Hematopoietic multipotent progenitor cell treated with erythropoietin and hydrocortisone succinate and interleukin-3 and kit ligand, for 4 days (in vitro differentiated cells): ENCODE measurements at regions not wholly inside any gene's neighbourhood (a gene's known extent, or its start where the extent isn't known, plus 50 kb on each side); places are given as distances from the start of the nearest gene placed in this dataset.
"Not testable (repeated sequence)": the region's sequence is repeated elsewhere in the genome, so short reads cannot be mapped to it uniquely, and the experiment has no call there.

ENCODE experiments used
- DNase-seq: peaks from one replicate; pipeline ENCODE4 v3.0.0-alpha.2; 2015

DNA sequence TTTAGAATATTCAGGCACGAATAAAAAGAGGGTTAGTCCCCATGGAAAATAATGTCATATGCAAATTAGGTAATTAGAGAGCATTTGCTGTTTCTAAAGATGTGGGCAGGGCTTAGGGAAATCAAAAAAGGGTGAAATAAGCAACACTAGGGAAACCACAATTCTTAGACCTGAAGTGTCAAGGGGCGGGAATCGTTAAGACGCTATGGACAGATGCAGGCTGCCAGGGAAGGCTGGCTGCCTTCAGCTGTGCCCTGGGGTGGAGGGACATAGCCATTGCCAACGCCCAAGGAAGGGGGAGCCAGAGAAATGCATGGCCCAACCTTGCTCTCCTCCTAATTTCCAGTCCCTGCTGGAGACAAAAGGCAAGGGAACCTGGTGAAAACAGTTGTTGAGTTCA lies 141.7 kb upstream of the PROK2 start:
- DNase-seq, result no peak

DNA sequence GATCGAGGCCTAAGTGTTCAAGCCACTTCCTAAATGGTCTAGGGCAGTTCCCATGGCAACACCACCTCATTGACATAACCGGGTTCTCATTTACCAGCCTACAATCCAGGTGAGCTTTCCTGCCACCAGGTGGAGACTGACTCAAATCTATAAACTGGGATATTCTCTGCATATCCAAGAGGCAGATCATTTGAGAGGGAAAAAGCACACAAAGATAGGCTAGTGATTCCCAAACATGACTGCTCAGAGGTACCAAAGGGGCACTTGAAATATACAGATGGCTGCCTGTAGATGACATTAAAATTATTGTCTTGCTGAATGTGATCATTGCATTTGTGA lies 141.3 kb upstream of the PROK2 start:
- DNase-seq, result peak; percentile 24

GRCh38 chr3:71925511-71926261 lies 140.7 kb upstream of the PROK2 start:
- DNase-seq, result not testable (repeated sequence)

GRCh38 chr3:71924721-71925120 lies 139.8 kb upstream of the PROK2 start:
- DNase-seq, result no peak

DNA sequence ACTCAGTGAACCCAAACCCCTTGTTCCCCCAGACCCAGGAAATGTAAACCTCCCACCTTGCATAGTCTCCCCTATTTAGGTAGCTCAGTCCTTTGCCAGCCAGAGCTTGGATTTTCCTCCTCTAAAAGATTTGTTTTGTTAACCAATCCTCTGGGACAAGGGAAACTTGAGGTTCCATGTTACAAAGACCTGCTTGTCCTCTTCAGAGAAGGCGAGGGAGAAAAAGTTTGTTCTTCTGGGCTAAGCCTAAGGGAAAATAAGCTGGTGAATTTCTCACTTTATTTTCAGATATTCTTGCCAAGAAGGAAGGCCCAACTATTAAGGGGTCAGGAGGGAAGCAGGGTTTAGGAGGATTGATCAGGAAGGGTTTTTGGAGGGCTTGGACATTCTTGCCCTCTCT lies 136.1 kb upstream of the PROK2 start:
- no peak for DNase-seq

- DNase-seq, result no peak
These were observed 134.6 kb upstream of the PROK2 start for GRCh38 chr3:71919572-71919971.

DNA sequence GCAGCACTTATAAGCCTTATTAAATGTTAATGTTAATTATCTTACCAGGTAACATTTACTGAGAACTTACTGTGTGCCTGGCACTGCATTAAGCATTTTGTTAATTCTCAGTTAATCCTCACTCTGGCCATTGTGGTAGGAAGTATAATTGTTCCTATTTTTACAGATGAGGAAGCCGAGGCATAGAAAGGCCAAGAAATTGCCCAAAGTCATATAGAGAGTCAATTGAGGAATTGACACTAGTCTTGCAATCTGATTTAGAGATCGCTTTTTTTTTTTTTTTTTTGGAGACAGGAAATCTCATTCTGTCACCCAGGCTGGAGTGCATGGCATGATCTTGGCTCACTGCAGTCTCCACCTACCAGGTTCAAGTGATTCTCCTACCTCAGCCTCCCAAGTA lies 132.6 kb upstream of the PROK2 start:
- no peak for DNase-seq

DNA sequence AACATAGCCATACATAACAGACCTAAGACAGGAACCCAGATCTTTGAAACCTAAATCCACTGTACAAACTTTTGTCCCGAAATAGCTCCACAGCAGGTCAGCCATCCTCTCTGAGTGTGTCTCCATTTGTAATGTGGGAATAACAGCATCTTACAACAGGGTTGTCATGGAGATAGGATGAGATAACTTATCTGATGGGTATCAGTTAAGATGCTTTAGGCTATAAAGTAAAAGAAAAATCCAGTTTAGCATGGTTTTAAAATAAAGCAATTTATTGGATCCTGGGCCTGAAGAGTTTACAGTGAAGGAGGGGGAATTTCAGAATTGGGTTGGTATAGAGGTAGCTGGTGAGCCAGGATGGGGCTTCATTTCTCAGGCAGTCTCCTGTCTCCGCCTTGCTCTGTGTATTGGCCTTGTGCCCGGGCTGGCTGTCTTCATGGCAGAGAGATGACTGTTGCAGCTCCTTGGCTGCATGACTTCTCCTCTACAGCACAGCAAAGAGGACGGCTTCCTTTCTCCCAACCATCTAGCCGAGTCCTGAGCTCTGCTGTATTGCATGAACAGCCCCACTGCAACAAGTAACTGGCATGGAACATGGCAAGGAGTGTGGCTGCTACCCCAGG lies 131.9 kb upstream of the PROK2 start:
- DNase-seq, result peak; percentile 24

GRCh38 chr3:71912839-71913495 lies 128.0 kb upstream of the PROK2 start:
- DNase-seq, result peak; percentile 58

DNA sequence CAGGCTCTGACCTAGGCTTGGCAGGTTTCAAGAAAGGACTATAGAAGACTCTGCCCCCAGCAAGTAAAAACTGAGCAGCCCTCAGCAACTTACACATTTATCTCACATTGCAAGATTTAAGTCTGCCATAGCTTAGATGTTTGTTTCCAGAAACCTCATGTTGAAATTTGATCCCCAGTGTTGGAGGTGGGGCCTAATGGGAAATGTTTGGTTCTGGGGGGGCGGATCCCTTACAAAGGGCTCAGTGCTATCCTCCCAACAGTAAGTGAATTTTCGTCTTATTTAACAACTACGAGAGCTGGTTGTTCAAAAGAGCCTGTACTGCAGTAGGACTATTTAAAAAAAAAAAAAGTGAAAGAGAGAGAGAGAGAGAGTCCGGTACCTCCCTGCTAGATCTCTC lies 125.2 kb upstream of the PROK2 start:
- DNase-seq, result no peak

DNA sequence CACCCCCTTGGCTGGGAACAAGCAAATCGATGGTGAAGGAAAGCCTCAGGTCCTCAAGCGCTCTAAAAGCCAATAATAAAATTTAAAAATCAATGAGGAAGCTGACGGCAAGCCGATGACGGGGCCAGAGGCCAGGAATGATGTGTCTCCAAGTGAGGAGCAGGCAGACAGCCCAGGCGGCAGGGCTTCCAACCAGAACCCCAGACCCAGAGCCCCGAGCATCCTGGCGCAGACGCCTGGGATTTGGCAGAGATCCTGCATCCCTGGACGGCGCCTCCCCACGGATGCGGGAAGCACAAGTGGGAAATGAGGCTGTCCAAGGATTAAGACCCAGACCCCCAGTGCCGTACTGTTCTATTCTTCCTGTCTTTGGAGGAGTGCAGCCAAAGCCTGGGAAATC lies 123.0 kb upstream of the PROK2 start:
- DNase-seq, result no peak

DNA sequence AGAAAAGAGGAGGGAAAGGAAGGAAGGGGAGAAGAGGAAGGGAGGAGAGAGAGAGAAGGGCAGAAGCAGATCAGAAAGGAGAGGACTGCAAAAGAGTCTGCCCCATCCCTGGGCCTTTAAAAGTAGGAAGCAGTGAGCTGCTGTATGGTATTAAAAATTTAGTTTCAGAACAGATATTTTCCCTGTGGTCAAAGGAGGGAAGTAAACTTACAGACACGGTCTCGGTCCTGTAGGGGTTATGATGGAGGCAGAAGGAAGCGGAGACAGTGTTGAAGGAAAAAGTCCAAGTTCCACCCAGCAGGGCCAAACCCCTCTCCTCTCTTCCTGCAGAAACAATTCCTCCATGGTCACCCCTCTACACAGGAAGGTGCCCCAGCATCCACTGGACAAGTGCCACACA lies 122.0 kb upstream of the PROK2 start:
- DNase-seq, result peak; percentile 22

GRCh38 chr3:71905426-71905825 lies 120.5 kb upstream of the PROK2 start:
- DNase-seq, result peak; percentile 86

DNA sequence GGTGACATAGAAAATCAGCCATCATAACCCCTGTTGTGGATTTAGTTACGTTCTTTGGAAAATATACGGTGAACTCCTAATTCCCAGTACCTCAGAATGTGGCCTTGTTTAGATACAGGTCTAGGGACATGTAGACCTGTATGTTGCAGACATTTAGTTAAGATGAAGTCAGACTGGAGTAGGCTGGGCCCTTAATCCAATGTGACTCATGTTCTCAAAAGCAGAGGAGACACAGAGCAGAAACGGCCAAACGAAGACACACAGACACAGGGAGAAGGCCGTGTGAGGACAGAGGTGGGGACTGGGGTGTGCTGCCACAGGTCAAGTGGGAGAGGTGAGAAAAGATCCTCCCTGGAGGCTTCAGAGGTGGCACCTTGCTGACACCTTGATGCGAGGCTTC lies 119.0 kb upstream of the PROK2 start:
- DNase-seq, result no peak

DNA sequence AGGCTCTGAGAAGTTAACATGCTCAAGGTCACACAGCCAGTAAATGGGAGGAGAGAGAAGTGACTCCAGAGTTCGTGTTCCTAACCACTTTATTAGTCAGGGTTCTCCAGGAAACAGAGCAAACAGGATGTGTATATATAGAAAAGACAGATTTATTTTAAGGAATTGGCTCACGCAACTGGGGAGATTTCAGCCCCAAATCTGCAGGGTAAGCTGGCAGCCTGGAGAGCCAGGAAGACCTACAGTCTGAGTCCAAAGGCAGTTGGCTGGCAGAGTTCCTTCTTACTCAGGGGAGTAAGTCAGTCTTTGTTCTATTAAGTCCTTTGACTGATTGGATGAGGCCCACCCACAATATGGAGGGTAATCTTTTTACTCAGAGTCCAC lies 118.2 kb upstream of the PROK2 start:
- DNase-seq, result no peak

- no peak for DNase-seq
These were observed 117.5 kb upstream of the PROK2 start for GRCh38 chr3:71902258-71903111.

GRCh38 chr3:71901645-71902044 lies 116.7 kb upstream of the PROK2 start:
- DNase-seq, result no peak

DNA sequence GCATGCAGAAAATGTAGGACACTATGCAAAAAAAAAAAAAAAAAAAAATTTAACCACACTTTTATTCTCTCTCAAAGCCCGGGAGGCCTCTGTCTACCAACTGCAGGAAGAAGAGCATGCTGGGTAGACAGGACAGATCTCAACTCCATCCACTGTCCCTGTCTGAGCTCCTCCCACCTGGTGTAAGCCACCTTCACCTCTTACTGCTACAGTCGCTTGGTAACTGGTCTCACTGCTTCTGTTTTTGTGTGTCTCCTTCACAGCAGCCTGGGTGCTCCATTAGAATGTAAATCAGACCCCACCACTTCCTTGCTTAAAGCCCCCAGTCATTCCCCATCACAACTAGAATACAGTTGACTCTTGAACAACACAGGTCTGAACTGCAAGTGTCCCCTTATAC lies 115.1 kb upstream of the PROK2 start:
- DNase-seq, result no peak

- peak; percentile 23 for DNase-seq
These were observed 111.8 kb upstream of the PROK2 start for GRCh38 chr3:71896751-71897150.

DNA sequence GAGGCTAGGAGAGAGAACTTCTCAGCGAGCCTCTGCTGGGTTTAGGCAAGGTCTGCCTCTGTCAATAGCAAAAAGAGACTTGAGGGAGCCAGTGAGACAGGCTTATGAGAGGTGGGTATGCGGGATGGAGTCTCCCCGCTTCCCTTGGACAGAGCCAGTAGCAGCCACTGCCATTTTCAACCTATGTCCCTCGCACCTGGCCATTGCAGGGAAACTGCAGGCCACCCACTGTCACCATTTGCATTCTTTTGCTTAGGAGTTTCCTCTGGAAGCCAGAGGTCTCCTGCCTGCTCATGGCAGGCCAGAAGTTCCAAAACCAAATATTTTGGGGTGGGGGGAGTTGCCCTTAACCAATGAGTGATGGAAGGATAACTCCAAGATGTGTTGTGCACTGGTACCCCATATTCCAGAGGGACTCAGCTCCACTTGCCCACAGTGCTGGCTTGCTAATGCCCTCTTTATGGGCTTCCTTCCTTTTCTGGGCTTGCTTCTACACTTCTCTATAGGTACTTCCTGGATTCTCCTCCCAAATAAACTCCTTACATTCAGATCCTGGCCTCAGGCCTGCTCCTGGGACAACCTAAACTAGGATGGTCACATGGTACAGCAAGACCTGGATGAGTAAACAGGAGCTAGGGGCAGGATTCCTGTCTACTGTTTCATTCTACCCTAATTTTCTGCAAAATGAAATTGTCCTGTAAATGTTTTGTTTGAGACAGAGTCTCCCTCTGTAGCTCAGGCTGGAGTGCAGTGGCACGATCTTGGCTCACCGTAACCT lies 108.9 kb upstream of the PROK2 start:
- no peak for DNase-seq

- DNase-seq, result no peak
These were observed 108.2 kb upstream of the PROK2 start for GRCh38 chr3:71893122-71893521.

GRCh38 chr3:71891483-71891882 lies 106.5 kb upstream of the PROK2 start:
- no peak for DNase-seq
